ENCODE measurements at regions not wholly inside any gene's neighbourhood (a gene's known extent, or its start where the extent isn't known, plus 50 kb on each side); places are given as distances from the start of the nearest gene placed in this dataset.
"Not testable (repeated sequence)": the region's sequence is repeated elsewhere in the genome, so short reads cannot be mapped to it uniquely, and the experiment has no call there.

- not testable (repeated sequence) for DNase-seq (ENCODE audit: low read depth)
Measured at GRCh38 chr1:817071-817599, 106.6 kb upstream of the SAMD11 start.

GRCh38 chr1:817658-818617 is 105.8 kb upstream of the SAMD11 start:
- not testable (repeated sequence) for DNase-seq (ENCODE audit: low read depth)

- DNase-seq (ENCODE audit: low read depth) = no peak
Measured at GRCh38 chr1:818618-819291, 105.0 kb upstream of the SAMD11 start.

- DNase-seq (ENCODE audit: low read depth) = no peak
Measured at GRCh38 chr1:820962-821361, 102.8 kb upstream of the SAMD11 start.

GRCh38 chr1:826808-827207 is 96.9 kb upstream of the SAMD11 start:
- not testable (repeated sequence) for DNase-seq (ENCODE audit: low read depth)

- peak; percentile 92 for DNase-seq (ENCODE audit: low read depth)
Measured at GRCh38 chr1:827211-828063, 96.3 kb upstream of the SAMD11 start.

- DNase-seq (ENCODE audit: low read depth) = not testable (repeated sequence)
Measured at GRCh38 chr1:829324-829723, 94.4 kb upstream of the SAMD11 start.

- not testable (repeated sequence) for DNase-seq (ENCODE audit: low read depth)
Measured at GRCh38 chr1:829932-830331, 93.8 kb upstream of the SAMD11 start.

- DNase-seq (ENCODE audit: low read depth) = not testable (repeated sequence)
Measured at GRCh38 chr1:830750-831149, 93.0 kb upstream of the SAMD11 start.

- no peak for DNase-seq (ENCODE audit: low read depth)
Measured at GRCh38 chr1:831522-831921, 92.2 kb upstream of the SAMD11 start.

- DNase-seq (ENCODE audit: low read depth) = no peak
Measured at GRCh38 chr1:832136-832535, 91.6 kb upstream of the SAMD11 start.

- DNase-seq (ENCODE audit: low read depth) = not testable (repeated sequence)
Measured at GRCh38 chr1:833226-833625, 90.5 kb upstream of the SAMD11 start.

GRCh38 chr1:835509-835908 is 88.2 kb upstream of the SAMD11 start:
- not testable (repeated sequence) for DNase-seq (ENCODE audit: low read depth)

- not testable (repeated sequence) for DNase-seq (ENCODE audit: low read depth)
Measured at GRCh38 chr1:837601-838000, 86.1 kb upstream of the SAMD11 start.

GRCh38 chr1:838291-838690 is 85.4 kb upstream of the SAMD11 start:
- DNase-seq (ENCODE audit: low read depth) = not testable (repeated sequence)

- not testable (repeated sequence) for DNase-seq (ENCODE audit: low read depth)
Measured at GRCh38 chr1:840592-840991, 83.1 kb upstream of the SAMD11 start.

GRCh38 chr1:841671-842425 is 81.9 kb upstream of the SAMD11 start:
- not testable (repeated sequence) for DNase-seq (ENCODE audit: low read depth)

GRCh38 chr1:842799-843198 is 80.9 kb upstream of the SAMD11 start:
- DNase-seq (ENCODE audit: low read depth) = not testable (repeated sequence)

- DNase-seq (ENCODE audit: low read depth) = not testable (repeated sequence)
Measured at GRCh38 chr1:843946-844345, 79.8 kb upstream of the SAMD11 start.

GRCh38 chr1:844472-845026 is 79.2 kb upstream of the SAMD11 start:
- peak; percentile 5 for DNase-seq (ENCODE audit: low read depth)

- not testable (repeated sequence) for DNase-seq (ENCODE audit: low read depth)
Measured at GRCh38 chr1:845641-846040, 78.1 kb upstream of the SAMD11 start.

Measured in stimulated activated CD8-positive, alpha-beta memory T cell treated with anti-CD3 and anti-CD28 coated beads, Interleukin-12 subunit alpha, Interleukin-12 subunit beta, amount 100 ng/mL, for 1 hour (primary cell).